ENCODE measurements at regions not wholly inside any gene's neighbourhood (a gene's known extent, or its start where the extent isn't known, plus 50 kb on each side); places are given as distances from the start of the nearest gene placed in this dataset.

DNA sequence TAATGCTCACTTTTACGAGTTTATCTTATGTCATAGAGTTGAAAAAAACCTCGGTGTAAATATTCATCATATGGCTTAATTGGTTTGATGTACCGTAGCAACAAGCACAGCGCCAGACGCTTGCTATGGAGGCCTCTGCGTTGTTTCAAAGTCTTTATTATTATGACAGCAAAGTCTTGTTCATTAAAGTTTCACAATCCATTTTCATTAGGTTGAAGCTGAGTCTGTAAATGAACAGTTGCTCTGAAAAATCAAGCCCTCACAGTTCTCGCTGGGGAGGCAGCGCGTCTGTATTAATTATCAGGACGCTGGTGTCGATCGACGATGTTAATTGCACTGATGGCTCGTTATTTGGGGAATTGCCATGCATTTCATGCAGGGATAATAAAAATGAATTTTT, 185.6 kb downstream of the INSC start:
- no peak for TF ChIP-seq EZH2phosphoT487 (IDR thresholded peaks at IDR 0.05; ENCODE audit: borderline replicate concordance)
- TF ChIP-seq, protein P1, sequence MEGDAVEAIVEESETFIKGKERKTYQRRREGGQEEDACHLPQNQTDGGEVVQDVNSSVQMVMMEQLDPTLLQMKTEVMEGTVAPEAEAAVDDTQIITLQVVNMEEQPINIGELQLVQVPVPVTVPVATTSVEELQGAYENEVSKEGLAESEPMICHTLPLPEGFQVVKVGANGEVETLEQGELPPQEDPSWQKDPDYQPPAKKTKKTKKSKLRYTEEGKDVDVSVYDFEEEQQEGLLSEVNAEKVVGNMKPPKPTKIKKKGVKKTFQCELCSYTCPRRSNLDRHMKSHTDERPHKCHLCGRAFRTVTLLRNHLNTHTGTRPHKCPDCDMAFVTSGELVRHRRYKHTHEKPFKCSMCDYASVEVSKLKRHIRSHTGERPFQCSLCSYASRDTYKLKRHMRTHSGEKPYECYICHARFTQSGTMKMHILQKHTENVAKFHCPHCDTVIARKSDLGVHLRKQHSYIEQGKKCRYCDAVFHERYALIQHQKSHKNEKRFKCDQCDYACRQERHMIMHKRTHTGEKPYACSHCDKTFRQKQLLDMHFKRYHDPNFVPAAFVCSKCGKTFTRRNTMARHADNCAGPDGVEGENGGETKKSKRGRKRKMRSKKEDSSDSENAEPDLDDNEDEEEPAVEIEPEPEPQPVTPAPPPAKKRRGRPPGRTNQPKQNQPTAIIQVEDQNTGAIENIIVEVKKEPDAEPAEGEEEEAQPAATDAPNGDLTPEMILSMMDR (conservative IDR thresholded peaks at IDR 0.05; ENCODE audit: low read length), result no peak
- no peaks in the 10 kb centered on the region for H3F3A ChIP-seq (ENCODE audit: low read depth)
- no peak overlapping the region for H3K4me3 ChIP-seq (ENCODE audit: low read length, poor library complexity, severe bottlenecking)
- no peaks in the 10 kb centered on the region for H3K4me1 ChIP-seq (ENCODE audit: insufficient read depth, low read length, poor library complexity, severe bottlenecking)
- H3K4me2 ChIP-seq (ENCODE audit: low read depth, low read length, poor library complexity, severe bottlenecking), result no peak overlapping the region
- no peaks in the 10 kb centered on the region for H3K9me3 ChIP-seq (ENCODE audit: insufficient read depth, low read depth, low read length)
- H3K9me2 ChIP-seq (replicated peaks; ENCODE audit: low read depth, low read length), result no peaks in the 10 kb centered on the region
- no peaks in the 10 kb centered on the region for H3K36me3 ChIP-seq (ENCODE audit: insufficient read depth, low read length)
- no peaks in the 10 kb centered on the region for H3K27me3 ChIP-seq (ENCODE audit: insufficient read depth, low read length, poor library complexity, severe bottlenecking)
- no peaks in the 10 kb centered on the region for H3K79me2 ChIP-seq (ENCODE audit: insufficient read depth, low read length)
- H4K20me1 ChIP-seq (ENCODE audit: insufficient read depth, low read length, poor library complexity, severe bottlenecking), result no peaks in the 10 kb centered on the region
- H3K9ac ChIP-seq (ENCODE audit: low read depth, low read length, poor library complexity, severe bottlenecking), result no peak overlapping the region
- H2AFZ ChIP-seq (ENCODE audit: low read length), result no peak overlapping the region

GRCh38 chr11:15307619-15308024, 192.9 kb downstream of the INSC start:
- Histone ChIP-seq H3K4me3 (ENCODE audit: low read length, poor library complexity, severe bottlenecking) (no peak overlapping the region), H3K36me3 (ENCODE audit: insufficient read depth, low read length) (no peaks in the 10 kb centered on the region), H3F3A (ENCODE audit: low read depth) (no peaks in the 10 kb centered on the region), H3K4me1 (ENCODE audit: insufficient read depth, low read length, poor library complexity, severe bottlenecking) (no peaks in the 10 kb centered on the region), H3K27me3 (ENCODE audit: insufficient read depth, low read length, poor library complexity, severe bottlenecking) (no peaks in the 10 kb centered on the region), H2AFZ (ENCODE audit: low read length) (0 out of 2 replicates have a peak overlapping the region, but pooled peaks have one; percentile 20), H3K9me2 (replicated peaks; ENCODE audit: low read depth, low read length) (no peaks in the 10 kb centered on the region), H3K9me3 (ENCODE audit: insufficient read depth, low read depth, low read length) (no peaks in the 10 kb centered on the region; the same call in 1 of the 2 replicates), H3K4me2 (ENCODE audit: low read depth, low read length, poor library complexity, severe bottlenecking) (peak overlapping the region; percentile 21), H3K9ac (ENCODE audit: low read depth, low read length, poor library complexity, severe bottlenecking) (no peak overlapping the region), H4K20me1 (ENCODE audit: insufficient read depth, low read length, poor library complexity, severe bottlenecking) (no peaks in the 10 kb centered on the region), H3K79me2 (ENCODE audit: insufficient read depth, low read length) (no peaks in the 10 kb centered on the region)
- no peak for TF ChIP-seq EZH2phosphoT487 (IDR thresholded peaks at IDR 0.05; ENCODE audit: borderline replicate concordance)

DNA sequence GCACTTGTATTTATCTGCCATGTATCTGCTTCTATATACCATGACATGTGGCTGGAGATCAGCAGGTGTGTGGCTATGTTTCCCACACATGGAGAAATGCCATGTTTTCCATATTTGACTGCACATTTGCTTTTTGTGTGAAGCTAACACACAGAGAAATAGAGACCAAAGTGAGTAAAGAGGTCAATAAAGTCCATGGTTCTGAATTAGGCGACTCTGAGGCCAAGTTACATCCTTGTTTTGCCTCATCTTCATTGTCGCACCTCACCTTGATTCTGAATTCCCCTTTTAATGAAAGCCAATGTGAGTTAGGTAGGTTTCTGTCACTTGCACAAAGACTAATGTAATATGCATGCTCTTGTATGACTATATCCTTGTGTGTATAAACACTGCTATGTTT, 194.1 kb downstream of the INSC start:
- Histone ChIP-seq H2AFZ (ENCODE audit: low read length) (no peak overlapping the region), H3K9me2 (replicated peaks; ENCODE audit: low read depth, low read length) (no peaks in the 10 kb centered on the region), H3K79me2 (ENCODE audit: insufficient read depth, low read length) (no peaks in the 10 kb centered on the region), H3K4me2 (ENCODE audit: low read depth, low read length, poor library complexity, severe bottlenecking) (no peak overlapping the region), H3K9me3 (ENCODE audit: insufficient read depth, low read depth, low read length) (no peaks in the 10 kb centered on the region; the same call in 1 of the 2 replicates), H3K27me3 (ENCODE audit: insufficient read depth, low read length, poor library complexity, severe bottlenecking) (no peaks in the 10 kb centered on the region), H3K9ac (ENCODE audit: low read depth, low read length, poor library complexity, severe bottlenecking) (no peak overlapping the region), H3K4me1 (ENCODE audit: insufficient read depth, low read length, poor library complexity, severe bottlenecking) (no peaks in the 10 kb centered on the region), H3F3A (ENCODE audit: low read depth) (no peaks in the 10 kb centered on the region), H3K4me3 (ENCODE audit: low read length, poor library complexity, severe bottlenecking) (no peak overlapping the region), H3K36me3 (ENCODE audit: insufficient read depth, low read length) (no peaks in the 10 kb centered on the region), H4K20me1 (ENCODE audit: insufficient read depth, low read length, poor library complexity, severe bottlenecking) (no peaks in the 10 kb centered on the region)
- TF ChIP-seq, protein P1 (conservative IDR thresholded peaks at IDR 0.05; ENCODE audit: low read length), result no peak
- no peak for TF ChIP-seq EZH2phosphoT487 (IDR thresholded peaks at IDR 0.05; ENCODE audit: borderline replicate concordance)

DNA sequence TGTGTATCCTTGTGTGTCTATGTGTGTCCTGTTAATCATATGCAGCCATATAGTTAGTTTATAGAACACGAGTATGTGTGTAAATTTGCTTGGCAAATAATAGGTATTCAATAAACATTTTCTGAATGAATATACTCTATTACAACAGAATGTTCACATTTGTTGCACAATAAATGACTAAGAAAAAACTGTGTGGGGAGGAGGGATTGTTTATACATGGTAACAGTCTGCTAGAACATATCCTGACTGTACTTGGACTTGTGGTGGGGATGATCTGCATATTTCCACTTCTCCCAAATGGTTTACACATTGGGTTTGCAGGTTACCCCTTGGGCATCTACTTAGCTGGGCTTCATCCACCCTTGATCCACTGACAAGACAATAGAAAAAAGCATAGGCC, 194.6 kb downstream of the INSC start:
- no peak for TF ChIP-seq EZH2phosphoT487 (IDR thresholded peaks at IDR 0.05; ENCODE audit: borderline replicate concordance)
- TF ChIP-seq, protein P1 (conservative IDR thresholded peaks at IDR 0.05; ENCODE audit: low read length), result no peak

More for the DNA sequence above, 194.6 kb downstream of the INSC start:
- Histone ChIP-seq H3K4me3 (ENCODE audit: low read length, poor library complexity, severe bottlenecking) (no peak overlapping the region), H3K79me2 (ENCODE audit: insufficient read depth, low read length) (no peaks in the 10 kb centered on the region), H3K9me2 (replicated peaks; ENCODE audit: low read depth, low read length) (no peaks in the 10 kb centered on the region), H3K4me1 (ENCODE audit: insufficient read depth, low read length, poor library complexity, severe bottlenecking) (no peaks in the 10 kb centered on the region), H3K27me3 (ENCODE audit: insufficient read depth, low read length, poor library complexity, severe bottlenecking) (no peaks in the 10 kb centered on the region), H3K9ac (ENCODE audit: low read depth, low read length, poor library complexity, severe bottlenecking) (no peak overlapping the region), H3K4me2 (ENCODE audit: low read depth, low read length, poor library complexity, severe bottlenecking) (no peak overlapping the region), H3F3A (ENCODE audit: low read depth) (no peaks in the 10 kb centered on the region), H2AFZ (ENCODE audit: low read length) (no peak overlapping the region), H3K36me3 (ENCODE audit: insufficient read depth, low read length) (no peaks in the 10 kb centered on the region), H4K20me1 (ENCODE audit: insufficient read depth, low read length, poor library complexity, severe bottlenecking) (no peaks in the 10 kb centered on the region), H3K9me3 (ENCODE audit: insufficient read depth, low read depth, low read length) (no peaks in the 10 kb centered on the region; the same call in 1 of the 2 replicates)
